NCI-H1436 (cell line): ENCODE measurements at regions not wholly inside any gene's neighbourhood (a gene's known extent, or its start where the extent isn't known, plus 50 kb on each side); places are given as distances from the start of the nearest gene placed in this dataset.
"Not testable (repeated sequence)": the region's sequence is repeated elsewhere in the genome, so short reads cannot be mapped to it uniquely, and the experiment has no call there.

ENCODE experiments used
- DNase-seq: peaks from one replicate; lab custom pipeline; 2025; lab: John Stamatoyannopoulos, UW

DNA sequence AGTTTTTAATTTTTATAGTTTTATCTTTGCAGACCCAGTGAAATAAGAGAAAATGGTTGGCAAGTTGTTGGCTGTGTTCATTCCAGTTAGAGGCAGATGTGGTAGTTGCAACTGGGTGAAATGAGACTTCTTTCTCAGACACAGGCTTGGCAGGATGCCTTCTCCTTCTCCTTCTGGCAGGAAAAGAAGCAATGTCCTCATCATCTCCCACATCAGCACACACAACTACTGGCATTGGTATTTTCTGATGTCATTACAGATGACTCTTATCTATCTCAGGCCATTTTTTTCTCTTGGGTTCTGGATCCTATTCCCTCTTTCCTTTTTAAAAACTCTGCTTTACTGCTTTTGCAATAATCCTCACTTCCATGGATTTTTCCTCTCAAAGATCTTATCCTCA is 103.3 kb upstream of the EDIL3 start:
- DNase-seq: no peak

DNA sequence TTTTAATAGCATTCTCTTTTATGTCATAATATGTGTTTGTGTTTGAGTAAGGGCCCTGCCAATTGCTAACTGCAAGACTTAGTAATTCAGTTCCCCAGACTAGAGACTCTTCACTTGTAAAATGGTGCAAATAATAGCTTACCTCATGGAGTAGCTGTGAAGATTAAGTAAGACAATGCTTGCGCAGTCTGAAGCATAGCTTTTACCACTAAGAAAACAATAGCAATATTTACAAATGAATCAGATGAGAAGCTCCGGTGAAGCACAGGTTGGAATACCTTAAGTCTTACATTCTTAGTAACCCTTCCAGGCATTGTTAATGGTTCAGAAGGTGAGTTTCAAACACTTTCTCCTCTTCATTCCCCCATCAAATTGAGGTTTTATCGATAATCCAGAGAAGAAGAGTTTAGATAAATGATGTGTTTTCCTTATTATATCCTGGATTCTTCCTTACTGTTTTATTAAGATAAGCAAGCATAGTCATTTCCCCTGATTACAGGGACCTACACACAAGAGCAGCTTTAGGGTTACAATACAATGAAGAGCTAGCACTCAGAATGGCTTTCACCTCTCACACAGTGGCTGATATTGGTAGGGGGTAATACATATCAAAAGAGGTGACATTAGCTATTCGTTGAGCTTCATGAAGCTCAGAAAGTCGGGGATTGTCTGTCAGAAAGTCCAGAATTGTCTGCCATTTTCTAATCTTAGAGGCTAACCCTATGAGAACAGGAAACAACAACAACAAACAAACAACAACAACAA is 96.4 kb upstream of the EDIL3 start:
- DNase-seq: no peak

DNA sequence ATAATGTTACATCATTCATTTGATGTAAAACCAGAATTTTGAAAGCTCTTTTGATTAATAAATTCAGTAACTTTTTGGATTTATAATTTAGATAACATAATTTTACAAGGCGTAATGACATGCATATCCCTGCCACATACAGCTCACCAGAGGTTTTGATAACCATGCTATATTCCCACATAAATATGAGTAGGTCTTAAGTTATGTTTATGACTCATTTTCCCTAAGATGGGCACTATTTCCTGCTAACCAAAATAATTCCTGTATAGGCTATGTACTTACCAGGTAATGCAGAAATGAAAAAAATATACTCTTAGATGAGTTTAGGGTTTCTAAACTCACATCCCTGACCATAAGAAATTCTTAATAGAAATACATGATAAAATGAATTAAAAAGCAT is 93.9 kb upstream of the EDIL3 start:
- no peak for DNase-seq

DNA sequence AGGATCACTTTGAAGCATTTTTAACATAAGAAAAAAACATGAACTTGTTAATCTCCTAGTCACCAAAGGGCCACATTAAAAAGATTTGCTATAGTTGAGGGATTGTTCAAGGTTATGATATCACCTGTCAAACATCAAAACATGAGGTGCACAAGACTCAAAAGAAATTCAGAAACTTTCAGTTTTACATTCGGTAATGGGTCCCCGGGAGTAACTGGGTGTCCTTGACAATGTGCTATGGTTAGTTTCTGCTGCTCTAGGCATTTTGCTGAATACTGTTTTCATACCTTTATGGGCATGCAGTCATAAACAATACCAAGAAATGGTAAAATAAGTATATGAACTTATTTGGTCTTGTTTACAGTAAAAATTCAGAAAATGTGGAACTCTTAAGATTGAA is 92.8 kb upstream of the EDIL3 start:
- DNase-seq: no peak

DNA sequence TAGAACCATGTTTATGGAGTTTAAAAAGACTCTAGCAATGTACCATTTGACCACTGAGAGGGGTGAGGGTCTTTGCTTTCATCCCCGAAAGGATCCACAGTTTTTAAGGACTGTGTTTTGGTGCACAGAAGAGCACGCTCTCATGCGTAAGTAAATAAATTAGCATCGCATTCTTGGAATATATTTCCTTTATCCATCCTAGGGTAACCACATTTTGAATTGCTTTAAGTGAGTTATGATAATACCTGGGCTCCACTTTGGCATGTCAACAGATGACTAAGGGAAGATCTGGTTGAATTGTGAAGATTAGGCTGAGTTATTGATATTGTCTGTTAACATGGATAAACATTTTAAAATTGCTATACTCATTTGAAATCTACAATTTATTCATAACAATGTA is 89.4 kb upstream of the EDIL3 start:
- no peak for DNase-seq

DNA sequence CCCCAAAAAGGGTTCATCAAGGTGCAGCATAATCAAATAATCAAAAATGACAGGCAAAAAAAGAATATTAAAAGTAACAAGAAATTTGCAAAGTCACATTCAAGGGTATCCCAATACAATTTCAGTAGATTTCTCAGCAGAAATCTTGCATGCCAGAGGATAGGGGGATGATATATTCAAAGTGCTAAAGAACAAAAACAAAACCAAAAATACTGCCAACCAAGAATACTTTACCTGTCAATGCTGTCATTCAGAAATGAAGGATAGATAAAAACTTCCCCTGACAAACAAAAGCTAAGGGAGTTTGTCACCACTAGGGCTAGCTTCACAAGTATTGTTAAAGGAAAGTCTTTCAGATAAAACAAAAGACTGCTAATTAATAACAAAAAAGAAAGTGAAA is 68.7 kb upstream of the EDIL3 start:
- no peak for DNase-seq

DNA sequence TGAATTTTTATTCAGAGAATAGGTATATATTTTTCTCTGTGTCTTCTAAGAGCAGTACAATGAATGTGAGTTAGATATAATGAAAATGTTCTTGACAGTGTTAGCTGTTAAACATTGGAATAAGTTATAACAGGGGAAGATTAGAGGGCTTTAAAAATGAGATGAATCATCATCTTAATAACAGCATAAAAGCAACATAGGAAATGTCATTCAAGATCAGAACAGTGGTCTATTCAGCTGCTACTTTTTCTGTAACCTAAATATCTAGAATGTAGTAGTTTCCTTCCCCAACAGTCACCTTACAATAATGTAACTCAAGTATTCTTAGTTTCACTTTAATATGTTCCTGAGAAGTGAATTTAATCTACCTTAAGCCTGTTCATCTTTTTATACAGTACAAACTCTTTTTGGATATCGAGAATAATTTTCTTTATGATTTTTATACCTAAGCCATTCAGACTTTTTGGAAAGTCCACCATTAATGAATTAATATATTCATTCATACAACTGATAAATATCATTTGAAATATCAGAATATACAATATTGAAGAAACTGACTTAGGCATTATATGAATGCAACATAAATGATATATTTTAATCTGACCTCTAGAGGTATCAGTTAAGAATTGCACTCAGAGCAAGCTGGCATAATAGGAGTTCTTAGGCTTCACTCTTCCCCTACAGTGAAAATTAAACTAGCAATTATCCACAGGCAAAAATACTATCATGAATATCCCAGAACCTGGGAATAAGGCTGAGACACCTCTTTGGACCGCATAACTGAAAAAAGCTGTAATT is 66.1 kb upstream of the EDIL3 start:
- DNase-seq: no peak

DNA sequence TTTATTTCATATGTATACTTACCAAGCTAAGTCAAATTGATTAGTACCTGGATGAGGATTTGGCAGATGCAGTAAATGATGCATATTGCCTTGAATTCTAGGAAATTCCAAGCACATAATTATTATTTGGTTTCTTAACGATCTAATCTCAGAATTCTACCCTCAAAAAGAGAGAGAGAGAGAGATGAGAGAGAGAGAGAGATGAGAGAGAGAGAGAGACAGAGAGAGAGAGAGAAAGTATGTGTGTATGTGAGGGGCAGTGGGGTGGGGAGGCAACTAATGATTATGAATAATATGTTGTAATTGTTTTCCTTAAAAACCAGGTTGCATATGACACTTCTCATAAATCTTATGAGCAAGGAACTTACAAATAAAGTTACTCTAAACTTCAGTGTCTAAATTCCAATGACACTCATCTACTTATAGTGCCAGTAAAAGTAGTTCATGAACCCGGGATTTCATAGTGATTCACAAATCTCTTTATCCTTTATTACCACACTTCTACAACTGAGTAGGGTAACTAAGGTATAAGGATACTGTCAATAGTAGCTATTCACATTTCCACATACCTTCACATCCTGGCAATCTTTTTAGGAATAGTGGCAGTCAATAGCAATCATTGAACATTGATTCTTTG is 60.5 kb upstream of the EDIL3 start:
- no peak for DNase-seq

DNA sequence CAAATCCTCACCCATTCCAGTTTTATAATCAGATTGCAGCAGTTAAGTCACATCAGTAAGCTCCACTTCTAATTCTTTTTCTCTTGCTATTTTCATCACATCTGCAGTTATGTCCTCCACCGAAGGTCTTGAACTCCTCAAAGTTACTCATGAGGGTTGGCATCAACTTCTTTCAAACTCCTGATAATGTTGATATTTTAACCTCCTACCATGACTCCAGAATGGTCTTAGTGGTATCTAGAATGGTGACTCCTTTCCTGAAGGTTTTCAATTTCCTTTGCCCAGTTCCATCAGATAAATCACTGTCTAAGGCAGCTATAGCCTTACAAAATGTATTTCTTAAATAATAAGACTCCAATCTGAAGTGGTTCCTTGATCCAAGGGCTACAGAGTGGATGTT is 53.8 kb upstream of the EDIL3 start:
- DNase-seq: no peak

DNA sequence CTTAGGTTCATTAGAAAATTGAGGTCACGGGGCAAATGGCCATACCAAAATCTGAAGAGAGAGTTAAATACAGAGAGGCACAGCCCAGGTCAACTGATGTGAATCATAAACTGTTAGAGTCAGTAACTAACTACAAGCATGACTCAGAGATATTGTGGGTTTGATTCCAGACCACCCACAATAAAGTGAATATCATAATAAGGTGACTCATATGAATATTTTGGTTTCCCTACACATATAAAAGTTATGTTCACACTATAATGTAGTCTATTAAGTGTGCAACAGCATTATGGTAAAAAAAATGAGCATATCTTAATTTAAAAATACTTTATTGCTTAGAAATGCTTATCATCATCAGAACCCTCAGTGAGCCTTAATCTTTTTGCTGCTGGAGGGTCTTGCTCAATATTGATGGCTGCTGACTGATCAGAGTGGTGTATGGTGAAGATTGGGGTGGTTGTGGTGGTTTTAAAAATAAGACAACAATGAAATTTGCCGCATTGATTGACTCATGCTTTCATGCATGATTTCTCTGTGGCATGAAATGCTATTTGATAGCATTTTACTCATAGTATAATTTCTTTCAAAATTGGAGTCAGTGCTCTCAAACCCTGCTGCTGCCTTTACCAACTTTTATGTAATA is 53.1 kb upstream of the EDIL3 start:
- DNase-seq: no peak

DNA sequence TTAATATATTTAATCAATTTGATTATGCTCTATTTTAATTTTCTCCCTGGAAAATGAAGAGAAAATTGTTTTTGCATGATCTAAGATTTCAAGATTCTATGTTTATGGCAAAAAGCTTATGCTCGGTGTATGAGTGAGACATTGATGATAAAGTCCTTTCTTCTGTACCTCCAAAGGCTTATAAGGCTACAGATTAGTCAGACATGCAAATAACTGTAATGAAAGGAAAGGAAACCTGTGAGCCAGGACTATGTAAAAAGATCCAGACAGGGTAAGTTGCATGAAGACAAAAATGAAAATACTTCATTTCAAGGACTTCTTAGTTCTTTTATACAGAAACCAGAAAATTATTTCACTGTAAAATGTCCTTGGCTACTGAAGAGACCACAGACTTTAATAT is 52.2 kb upstream of the EDIL3 start:
- DNase-seq: no peak

DNA sequence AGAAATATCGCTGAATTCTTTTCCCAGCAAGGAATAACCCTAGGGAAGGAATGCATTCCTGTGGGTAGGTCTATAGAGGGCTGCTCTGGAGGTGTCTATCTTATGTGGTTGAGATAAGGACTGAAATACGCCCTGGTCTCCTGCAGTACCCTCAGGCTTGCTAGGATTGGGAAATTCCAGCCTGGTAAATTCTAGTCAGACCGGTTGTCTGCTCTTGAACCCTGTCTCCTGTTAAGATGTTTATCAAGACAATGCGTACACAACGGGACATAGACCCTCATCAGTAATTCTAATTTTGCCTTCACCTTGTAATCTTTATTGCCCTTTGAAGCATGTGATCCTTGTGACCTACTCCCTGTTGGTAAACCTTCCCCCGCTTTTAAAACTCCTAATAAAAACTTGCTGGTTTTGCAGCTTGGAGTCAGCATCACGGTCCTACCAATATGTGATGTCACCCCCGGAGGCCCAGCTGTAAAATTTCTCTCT is 51.2 kb upstream of the EDIL3 start:
- not testable (repeated sequence) for DNase-seq
